Sigmoid colon (tissue), 4 donors: ENCODE measurements at regions not wholly inside any gene's neighbourhood (a gene's known extent, or its start where the extent isn't known, plus 50 kb on each side); places are given as distances from the start of the nearest gene placed in this dataset.

Source experiments
- CTCF ChIP-seq, 4 experiments: fragments of 450-650 bp in 3 of 4; fragments of 200-600 bp in 1 of 4; IDR thresholded peaks; one replicate each; pipeline ENCODE4 v1.5.1; 2016 to 2019; ENCODE audit warnings: antibody characterized with exemption in 4 of 4, mild to moderate bottlenecking in 3 of 4, moderate library complexity in 2 of 4
- EP300 ChIP-seq, 4 donors: sonication (generic); formaldehyde crosslinking; IDR thresholded peaks; one replicate each; pipeline ENCODE4 v1.6.1; 2017; ENCODE audit warnings: antibody characterized with exemption in 4 of 4

GRCh38 chr12:114920771-114921554, 237.0 kb upstream of the TBX3 start:
- TF ChIP-seq CTCF (IDR thresholded peaks at IDR 0.05) (no peak), EP300 (IDR thresholded peaks at IDR 0.05) (no peak)
